Tibial nerve (tissue), 4 donors: ENCODE measurements at regions not wholly inside any gene's neighbourhood (a gene's known extent, or its start where the extent isn't known, plus 50 kb on each side); places are given as distances from the start of the nearest gene placed in this dataset.

Source experiments
- EP300 ChIP-seq, 2 donors: sonication (generic); formaldehyde crosslinking; IDR thresholded peaks; one replicate each; pipeline ENCODE4 v1.6.1; 2017; ENCODE audit warnings: antibody characterized with exemption in 2 of 2, mild to moderate bottlenecking in 1 of 2
- POLR2A ChIP-seq, 2 donors: fragments of 450-650 bp; IDR thresholded peaks; one replicate each; pipeline ENCODE4 v1.6.1; 2017; ENCODE audit warnings: antibody characterized with exemption in 2 of 2, mild to moderate bottlenecking in 2 of 2, moderate library complexity in 2 of 2
- TF ChIP-seq, protein P1 (sequence below), 5 experiments: fragments of 200-600 bp in 3 of 5; fragments of 450-650 bp in 2 of 5; sonication (generic) in 3 of 5; IDR thresholded peaks; one replicate each; pipeline ENCODE4 v1.5.1; 2016 to 2019; ENCODE audit warnings: antibody characterized with exemption in 5 of 5, mild to moderate bottlenecking in 3 of 5, moderate library complexity in 2 of 5

- TF ChIP-seq, protein P1, sequence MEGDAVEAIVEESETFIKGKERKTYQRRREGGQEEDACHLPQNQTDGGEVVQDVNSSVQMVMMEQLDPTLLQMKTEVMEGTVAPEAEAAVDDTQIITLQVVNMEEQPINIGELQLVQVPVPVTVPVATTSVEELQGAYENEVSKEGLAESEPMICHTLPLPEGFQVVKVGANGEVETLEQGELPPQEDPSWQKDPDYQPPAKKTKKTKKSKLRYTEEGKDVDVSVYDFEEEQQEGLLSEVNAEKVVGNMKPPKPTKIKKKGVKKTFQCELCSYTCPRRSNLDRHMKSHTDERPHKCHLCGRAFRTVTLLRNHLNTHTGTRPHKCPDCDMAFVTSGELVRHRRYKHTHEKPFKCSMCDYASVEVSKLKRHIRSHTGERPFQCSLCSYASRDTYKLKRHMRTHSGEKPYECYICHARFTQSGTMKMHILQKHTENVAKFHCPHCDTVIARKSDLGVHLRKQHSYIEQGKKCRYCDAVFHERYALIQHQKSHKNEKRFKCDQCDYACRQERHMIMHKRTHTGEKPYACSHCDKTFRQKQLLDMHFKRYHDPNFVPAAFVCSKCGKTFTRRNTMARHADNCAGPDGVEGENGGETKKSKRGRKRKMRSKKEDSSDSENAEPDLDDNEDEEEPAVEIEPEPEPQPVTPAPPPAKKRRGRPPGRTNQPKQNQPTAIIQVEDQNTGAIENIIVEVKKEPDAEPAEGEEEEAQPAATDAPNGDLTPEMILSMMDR (IDR thresholded peaks at IDR 0.05) = no peak
- TF ChIP-seq POLR2A (IDR thresholded peaks at IDR 0.05) (no peak), EP300 (IDR thresholded peaks at IDR 0.05) (no peak)
Observed at GRCh38 chr11:100622404-100622803, 64.7 kb upstream of the ARHGAP42 start.
